OCI-LY1 (cell line): ENCODE measurements at regions not wholly inside any gene's neighbourhood (a gene's known extent, or its start where the extent isn't known, plus 50 kb on each side); places are given as distances from the start of the nearest gene placed in this dataset.

Experiments used
- CTCF ChIP-seq: fragments of 200-600 bp; sonication (generic), shearing (Covaris generic); IDR thresholded peaks from 2 replicates; pipeline ENCODE4 v1.5.1; 2017; ENCODE audit warnings: mild to moderate bottlenecking, antibody characterized with exemption, low read length, moderate library complexity, mixed read lengths
- EZH2 ChIP-seq: fragments of 200-600 bp; sonication (generic), shearing (Covaris generic); IDR thresholded peaks from 2 replicates; pipeline ENCODE4 v1.8.0; 2017; ENCODE audit warnings: borderline replicate concordance, mixed run types, mild to moderate bottlenecking, antibody characterized with exemption, low read length, moderate library complexity, mixed read lengths

DNA sequence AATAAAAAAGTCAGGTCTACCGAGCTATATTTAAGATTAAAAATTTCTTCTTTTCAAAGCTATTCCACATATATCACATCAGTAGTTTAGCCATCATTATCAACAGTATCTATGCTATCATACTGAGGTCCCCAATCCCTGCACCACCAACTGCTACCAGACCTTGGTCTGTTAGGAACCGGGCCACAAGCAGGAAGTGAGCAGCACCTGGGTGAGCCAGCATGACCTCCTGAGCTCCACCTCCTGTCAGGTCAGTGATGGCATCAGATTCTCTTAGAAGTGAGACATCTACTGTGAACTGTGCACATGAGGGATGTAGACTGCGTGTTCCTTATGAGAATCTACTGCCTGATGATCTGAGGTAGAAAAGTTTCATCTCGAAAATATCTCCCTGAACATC is 632.1 kb upstream of the KCND2 start:
- no peak for TF ChIP-seq CTCF
- no peak for TF ChIP-seq EZH2
